HG03025 (cell line): ENCODE measurements at regions not wholly inside any gene's neighbourhood (a gene's known extent, or its start where the extent isn't known, plus 50 kb on each side); places are given as distances from the start of the nearest gene placed in this dataset.
A peak's percentile ranks its signal among the peaks of the same experiment; 100 is the strongest.
"Not testable (repeated sequence)": the region's sequence is repeated elsewhere in the genome, so short reads cannot be mapped to it uniquely, and the experiment has no call there.

ENCODE experiments used
- ATAC-seq: cut with Tn5 transposase; IDR thresholded peaks from one replicate; pipeline ENCODE4 v1.9.1; 2021; ENCODE audit warnings: mild to moderate bottlenecking, moderate library complexity; ENCODE audit not compliant: unreplicated experiment, low FRiP score

DNA sequence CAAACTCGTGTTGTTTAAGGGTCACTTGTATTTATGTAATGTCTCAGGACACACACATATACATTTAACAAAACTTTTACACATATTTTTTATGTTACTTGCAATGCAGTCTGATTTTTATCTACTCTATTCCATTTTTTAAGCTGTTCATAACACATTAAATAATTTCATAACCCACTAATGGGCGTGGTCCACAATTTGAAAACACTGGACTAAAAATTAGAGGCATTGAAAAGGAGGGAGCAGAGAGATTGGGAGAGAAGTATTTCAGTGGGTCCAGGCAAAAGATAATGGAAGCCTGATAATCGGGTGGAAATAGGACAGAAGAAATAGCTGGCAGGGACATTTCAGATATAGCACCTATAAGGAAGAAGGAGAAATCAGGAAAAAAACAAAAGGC lies 597.3 kb upstream of the CLINT1 start:
- no peak for ATAC-seq

- ATAC-seq, result no peak
Measured at GRCh38 chr5:158451993-158452672, 593.2 kb upstream of the CLINT1 start.

GRCh38 chr5:158451203-158451992 lies 592.5 kb upstream of the CLINT1 start:
- ATAC-seq, result no peak

DNA sequence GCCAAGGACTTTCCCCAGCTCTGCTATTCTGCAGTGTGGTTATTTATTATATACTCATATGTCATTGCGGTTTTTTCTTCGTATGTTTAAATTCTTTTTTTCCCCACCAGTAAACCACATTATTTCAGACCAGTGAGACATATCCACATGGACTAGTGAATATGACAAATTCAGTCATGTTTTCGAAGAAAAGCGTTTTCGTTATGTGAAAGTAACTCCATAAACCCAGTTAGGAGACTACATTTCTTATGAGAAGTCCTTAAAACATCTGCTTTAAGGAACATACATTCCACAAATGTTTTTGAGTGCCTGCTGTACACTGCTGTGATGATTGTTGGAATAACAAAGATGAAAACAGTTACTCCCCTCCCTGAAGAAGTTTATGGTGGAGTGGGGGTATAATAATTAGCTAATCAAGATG lies 591.8 kb upstream of the CLINT1 start:
- ATAC-seq, result no peak

DNA sequence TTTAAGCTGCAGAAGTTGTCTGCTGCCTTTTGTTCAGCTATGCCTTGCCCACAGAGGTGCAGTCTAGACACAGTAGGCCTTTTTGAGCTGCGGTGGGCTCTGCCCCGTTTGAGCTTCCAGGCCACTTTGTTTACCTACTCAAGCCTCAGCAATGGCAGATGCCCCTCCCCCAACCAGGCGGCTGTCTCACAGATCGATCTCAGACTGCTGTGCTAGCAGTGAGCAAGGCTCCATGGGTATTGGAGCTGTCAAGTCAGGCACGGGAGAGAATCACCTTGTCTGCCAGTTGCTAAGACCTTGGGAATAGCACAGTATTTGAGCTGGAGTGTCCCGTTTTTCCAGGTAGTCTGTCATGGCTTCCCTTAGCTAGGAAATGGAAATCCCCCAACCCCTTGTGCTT lies 587.8 kb upstream of the CLINT1 start:
- ATAC-seq, result not testable (repeated sequence)

- ATAC-seq, result not testable (repeated sequence)
Measured at GRCh38 chr5:158439204-158439603, 580.3 kb upstream of the CLINT1 start.

- no peak for ATAC-seq
Measured at GRCh38 chr5:158436271-158437065, 577.5 kb upstream of the CLINT1 start.

DNA sequence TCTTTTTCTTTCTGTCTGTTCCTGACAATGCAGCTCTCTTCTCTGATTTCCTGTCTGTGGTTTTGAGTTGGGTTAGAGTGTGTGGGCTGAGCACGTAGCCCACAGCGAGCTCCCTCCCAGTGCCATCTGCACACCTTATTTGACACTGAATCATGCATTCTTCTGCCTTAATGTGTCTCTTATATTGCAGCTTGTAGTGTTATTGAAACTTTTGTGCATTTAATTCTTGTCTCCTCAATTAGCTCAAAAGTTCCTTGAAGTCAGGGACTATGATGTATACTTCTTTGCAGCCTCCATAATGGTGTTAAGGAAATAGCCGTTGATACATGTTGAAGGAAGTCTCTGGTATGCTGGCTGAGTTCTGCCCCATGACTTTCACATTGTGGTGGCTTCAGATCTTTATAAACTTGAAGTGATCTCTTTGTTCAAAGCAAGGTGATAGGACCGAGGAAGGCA lies 576.2 kb upstream of the CLINT1 start:
- peak; percentile 58 for ATAC-seq

DNA sequence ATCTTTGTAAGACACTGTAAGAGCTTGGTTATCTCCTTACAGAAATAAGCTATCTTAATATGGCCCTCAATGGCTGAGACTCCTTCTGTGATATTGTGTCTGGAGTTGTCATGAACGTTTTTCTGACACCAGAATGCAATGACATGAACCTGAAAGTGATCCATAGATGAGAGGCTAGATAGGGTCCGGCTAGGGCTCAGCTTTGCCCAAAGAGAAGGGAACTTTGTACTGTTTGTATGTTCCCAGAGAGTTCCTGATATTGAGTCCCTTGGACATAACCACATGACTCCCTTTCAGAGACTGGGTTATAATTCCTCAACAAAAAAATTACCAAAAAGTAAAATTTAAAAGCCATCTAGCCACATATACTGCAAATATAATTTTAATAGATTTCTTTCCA lies 575.8 kb upstream of the CLINT1 start:
- no peak for ATAC-seq

GRCh38 chr5:158433634-158434033 lies 574.7 kb upstream of the CLINT1 start:
- no peak for ATAC-seq

DNA sequence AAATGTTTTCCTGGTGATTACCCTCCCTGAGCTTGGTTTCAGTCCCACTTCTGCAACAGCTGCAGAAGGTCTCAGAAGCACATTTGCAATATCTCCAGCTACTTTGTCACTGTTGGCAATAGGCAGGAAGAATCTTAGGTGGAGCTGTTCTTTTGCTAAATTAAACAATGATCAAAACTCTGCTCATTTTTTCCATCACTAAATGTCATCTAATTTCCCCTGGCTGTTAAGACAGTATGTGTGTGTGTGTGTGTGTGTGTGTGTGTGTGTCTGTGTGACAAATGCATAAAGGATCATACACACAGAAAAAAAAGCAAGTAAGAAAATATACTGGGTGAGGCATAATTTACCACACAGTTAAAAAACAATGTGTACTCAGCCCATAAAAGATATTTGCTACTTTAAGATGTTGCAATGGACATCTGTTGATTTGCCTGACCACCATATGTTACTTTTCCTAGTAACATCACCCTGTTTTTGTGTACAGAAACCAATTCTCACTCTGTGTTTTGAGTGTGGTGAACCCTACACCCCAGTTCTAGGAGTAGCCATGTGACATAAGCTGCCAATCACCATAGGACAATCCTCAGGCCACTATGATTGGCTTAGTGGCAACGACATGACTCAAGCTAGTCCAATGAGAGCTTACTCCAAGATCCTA lies 572.6 kb upstream of the CLINT1 start:
- ATAC-seq, result no peak

DNA sequence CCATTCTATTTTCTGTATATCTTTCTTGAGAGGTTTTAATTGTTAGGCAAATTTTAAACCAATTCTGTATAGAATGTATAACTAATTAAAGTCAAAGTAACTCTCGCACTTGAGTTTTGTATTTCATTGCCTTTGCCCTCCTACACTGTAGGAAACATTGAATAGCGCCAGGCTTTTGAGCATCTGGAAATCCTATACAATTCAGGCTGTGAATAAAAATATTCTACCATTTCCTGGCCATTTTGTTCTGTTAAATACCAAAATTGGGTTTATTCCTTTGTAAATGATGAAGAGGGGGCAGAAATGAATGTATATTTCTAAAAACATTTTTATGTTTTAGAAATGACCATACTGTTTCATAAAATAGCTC lies 571.8 kb upstream of the CLINT1 start:
- no peak for ATAC-seq

GRCh38 chr5:158430166-158430797 lies 571.3 kb upstream of the CLINT1 start:
- ATAC-seq, result no peak

- no peak for ATAC-seq
Measured at GRCh38 chr5:158429564-158429963, 570.6 kb upstream of the CLINT1 start.

GRCh38 chr5:158423623-158424200 lies 564.8 kb upstream of the CLINT1 start:
- ATAC-seq, result no peak

DNA sequence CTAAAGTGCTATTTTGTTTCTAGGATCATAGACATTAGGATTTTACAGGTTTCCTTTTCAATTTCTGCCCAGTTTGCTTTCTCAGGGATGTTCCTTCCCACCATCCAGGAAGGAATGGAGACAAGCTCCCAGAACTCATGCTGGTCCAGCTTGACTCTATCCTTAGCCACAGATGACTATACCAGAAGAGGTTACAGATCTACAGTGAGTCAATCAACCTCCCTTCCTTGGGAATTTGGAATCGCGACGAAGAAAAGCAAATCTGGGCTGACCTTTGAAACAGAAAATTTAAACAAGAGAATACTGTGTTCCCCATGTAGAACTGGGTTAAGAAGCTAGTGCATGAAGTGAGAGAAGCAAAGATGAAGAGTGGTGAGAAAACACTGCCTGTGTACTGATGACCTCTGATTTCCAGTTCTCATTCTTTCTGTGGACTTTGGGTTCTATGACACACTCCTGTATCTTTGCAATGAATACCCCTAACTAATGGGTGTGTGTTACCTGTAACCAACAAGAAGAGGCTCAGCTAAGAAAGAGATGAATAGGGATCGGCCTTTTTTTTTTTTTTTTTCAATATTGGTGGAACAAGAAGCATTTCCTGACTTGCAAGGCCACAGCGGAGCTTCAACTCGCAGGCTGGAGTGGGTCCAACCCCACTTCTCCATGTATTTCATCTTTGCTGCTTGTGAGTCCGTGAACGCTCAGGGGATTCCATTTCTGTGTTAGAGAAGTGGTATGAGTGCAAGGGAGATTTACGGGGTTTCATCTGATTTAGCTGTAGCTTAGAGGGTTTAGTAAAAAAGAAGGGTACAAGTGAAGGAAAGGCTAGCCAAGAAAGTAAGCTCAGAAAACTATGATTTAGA lies 563.9 kb upstream of the CLINT1 start:
- ATAC-seq, result no peak

GRCh38 chr5:158421319-158421718 lies 562.4 kb upstream of the CLINT1 start:
- ATAC-seq, result no peak

DNA sequence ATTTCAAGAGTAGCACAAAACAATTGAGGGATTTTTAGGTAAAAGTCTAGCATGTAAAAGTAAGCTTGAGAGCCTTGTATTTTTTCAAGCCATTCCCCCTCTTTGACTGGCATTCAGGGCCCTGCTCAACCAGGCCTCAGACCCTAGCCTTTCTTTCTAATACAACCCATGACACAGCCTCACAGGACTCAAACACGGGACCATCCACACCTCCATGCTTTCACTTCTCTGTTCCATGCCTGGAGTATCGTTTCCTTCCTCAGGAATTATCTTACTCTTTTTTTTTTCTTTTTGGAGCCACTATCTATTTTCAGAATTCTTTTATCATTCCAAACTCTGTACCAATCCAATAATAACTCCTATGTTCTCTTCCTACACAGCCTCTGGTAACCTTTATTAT lies 560.2 kb upstream of the CLINT1 start:
- no peak for ATAC-seq

- no peak for ATAC-seq
Measured at GRCh38 chr5:158414780-158415179, 555.8 kb upstream of the CLINT1 start.
